HG03103 (cell line): ENCODE measurements at regions not wholly inside any gene's neighbourhood (a gene's known extent, or its start where the extent isn't known, plus 50 kb on each side); places are given as distances from the start of the nearest gene placed in this dataset.

Experiments
- ATAC-seq: cut with Tn5 transposase; IDR thresholded peaks from one replicate; pipeline ENCODE4 v1.9.1; 2021; ENCODE audit warnings: low read depth; ENCODE audit not compliant: unreplicated experiment

GRCh38 chr11:133787379-133788141 lies 57.8 kb downstream of the SPATA19 start:
- ATAC-seq, result no peak

DNA sequence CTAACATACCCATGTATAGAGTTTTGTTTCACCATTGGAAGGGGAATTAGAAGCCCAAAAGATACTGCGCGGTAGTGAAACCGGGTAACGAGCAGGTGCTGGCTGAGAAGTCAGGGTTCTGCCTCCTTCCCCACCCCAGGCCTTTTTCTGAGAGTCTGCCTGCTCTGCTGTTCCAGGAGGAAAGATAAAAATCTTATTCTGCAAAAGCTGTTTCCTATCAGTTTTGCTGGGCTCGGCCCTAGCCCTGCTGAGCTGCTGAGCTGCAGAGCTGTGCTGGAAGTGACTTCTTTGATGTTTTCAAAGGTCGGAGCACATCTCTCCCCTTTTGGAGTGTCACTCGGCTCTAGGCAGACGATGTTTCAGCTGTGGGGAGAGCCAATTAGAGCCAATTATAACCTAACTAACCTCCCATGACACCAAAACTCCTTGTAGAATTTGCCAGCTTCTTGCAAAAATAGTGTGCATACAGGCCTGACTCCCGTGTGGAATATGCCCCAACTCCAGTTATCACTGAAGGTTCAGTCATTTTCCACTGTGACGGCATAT lies 59.4 kb downstream of the SPATA19 start:
- ATAC-seq, result no peak

GRCh38 chr11:133784359-133784758 lies 61.0 kb downstream of the SPATA19 start:
- ATAC-seq, result no peak

GRCh38 chr11:133782116-133782725 lies 63.1 kb downstream of the SPATA19 start:
- ATAC-seq, result no peak

DNA sequence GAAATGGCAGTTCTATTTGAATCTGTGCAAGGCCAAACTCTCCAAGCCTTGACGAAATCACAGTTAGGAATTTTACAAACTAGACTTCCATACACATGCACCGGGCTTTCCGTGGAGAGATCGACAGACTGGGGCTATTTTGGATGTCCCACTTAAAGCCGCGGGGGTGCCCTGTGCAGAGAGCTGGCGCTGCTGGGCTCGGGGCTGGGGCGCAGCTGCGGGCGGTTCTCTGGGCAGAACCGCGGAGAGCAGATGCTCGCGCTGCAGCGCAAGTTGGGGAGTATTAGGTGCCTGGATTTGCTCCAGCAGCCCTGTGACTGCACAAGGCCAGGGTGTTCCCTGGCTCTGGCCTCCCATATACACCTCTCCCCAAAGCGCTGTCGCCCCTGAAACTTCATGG lies 67.2 kb downstream of the SPATA19 start:
- no peak for ATAC-seq

GRCh38 chr11:133776671-133777367 lies 68.5 kb downstream of the SPATA19 start:
- no peak for ATAC-seq

DNA sequence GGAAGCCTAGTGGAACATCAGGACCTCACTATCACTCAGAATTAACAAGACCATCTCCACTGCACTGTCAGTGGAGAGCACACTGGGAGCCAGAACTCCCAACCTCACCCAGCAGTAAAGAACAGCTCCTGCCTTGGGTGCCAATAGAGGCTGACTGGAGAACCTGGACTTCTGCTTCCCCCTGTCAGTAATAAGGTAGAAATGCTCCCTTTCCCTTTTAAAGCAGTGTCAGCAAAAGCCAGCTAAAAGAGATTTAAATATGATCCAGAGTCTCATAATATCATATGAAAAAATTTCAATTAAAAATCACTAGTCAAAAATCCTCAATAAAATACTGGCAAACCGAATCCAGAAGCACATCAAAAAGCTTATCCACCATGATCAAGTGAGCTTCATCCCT lies 82.8 kb downstream of the SPATA19 start:
- no peak for ATAC-seq

DNA sequence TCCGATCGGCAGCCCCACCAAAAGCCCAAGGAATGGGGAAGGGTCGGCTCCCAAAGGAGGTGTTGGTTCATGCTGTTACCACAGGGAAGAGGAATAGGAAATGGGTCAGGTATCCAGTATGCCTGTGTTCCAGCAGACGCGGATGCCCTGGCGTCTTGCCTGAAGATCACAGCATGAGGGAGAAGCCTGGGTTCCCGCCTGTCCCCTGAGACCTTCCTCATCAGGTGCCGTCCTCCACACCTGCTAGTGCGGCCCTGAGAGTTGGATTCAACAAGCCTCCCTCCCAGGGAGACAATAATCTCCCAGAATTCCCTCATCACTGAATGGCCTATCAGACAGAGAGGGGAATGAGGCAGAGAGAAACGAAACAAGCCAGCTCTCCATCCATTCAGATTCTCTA lies 92.2 kb downstream of the SPATA19 start:
- no peak for ATAC-seq

- ATAC-seq, result no peak
Measured at GRCh38 chr11:133749841-133750240, 95.5 kb downstream of the SPATA19 start.

GRCh38 chr11:133747409-133747808 lies 97.9 kb downstream of the SPATA19 start:
- no peak for ATAC-seq

DNA sequence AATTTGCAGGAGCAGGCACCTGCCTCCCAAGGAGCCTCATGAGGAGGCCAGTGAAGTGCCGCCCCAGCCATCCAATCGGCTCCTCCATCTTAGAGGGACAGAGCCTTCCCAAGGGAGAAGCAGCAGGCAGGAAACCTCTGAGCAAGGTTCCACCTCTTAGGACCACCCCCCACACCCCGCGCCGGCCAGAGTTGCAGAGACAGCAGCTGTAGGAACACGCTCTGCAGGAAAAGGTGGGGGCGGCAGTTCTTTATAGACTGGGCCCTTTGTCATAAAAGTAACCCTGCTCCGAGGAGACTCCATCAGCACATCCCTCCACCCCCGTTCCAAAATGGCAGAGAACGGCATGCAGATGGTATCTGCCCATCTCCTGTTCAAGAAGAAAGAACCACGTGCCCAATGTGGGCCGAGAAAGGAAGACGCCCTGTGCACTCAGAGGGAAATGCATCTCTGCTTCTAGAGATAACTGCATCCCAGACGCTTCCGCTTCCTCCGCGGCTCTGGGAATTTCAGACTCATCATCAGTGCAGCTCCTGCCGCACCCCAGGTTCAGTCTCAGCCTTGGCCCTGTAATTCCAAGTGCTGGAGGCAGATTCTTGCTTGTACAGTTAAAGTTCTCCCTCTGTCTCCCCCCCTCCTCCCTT lies 98.5 kb downstream of the SPATA19 start:
- no peak for ATAC-seq

GRCh38 chr11:133745791-133746190 lies 99.5 kb downstream of the SPATA19 start:
- ATAC-seq, result no peak

GRCh38 chr11:133742353-133742752 lies 103.0 kb downstream of the SPATA19 start:
- ATAC-seq, result no peak

GRCh38 chr11:133740963-133741362 lies 104.3 kb downstream of the SPATA19 start:
- no peak for ATAC-seq

DNA sequence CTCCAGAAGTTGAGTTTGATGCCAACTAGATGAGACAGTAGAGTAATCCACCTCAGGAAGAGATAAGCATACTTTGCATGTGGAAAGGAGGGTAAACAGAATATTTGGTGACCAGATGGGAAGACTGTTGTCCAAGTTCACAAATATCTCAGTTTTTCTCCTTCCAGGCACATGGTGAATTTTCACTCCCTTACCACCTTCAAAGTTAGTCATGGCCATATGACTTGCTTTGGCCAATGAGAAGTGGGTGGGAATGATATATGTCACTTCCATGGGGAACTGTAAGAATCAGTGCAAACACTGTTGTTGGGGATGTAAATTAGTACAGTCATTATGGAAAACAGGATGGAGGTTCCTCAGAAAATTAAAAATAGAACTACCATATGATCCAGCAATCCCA lies 105.8 kb downstream of the SPATA19 start:
- no peak for ATAC-seq

- no peak for ATAC-seq
Measured at GRCh38 chr11:133738624-133739023, 106.7 kb downstream of the SPATA19 start.

DNA sequence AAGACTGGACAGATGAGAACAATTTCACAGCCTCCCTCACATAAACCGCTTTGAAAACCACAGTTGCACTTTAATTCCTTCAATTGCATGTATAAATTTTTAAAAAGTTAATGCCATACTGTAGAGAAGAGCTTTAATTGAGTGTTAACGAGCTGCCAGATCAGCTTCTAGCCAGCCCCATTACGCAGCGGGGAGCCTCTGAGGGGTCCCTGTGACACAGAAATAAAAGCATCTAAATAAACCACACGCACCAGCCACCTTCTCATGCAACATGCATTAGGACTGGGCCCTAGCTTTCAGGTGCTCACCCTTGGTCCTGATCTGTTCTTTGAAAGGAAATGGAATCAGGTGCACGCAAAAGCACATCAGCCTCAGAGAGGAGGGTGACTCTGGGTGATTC lies 111.7 kb downstream of the SPATA19 start:
- ATAC-seq, result no peak

DNA sequence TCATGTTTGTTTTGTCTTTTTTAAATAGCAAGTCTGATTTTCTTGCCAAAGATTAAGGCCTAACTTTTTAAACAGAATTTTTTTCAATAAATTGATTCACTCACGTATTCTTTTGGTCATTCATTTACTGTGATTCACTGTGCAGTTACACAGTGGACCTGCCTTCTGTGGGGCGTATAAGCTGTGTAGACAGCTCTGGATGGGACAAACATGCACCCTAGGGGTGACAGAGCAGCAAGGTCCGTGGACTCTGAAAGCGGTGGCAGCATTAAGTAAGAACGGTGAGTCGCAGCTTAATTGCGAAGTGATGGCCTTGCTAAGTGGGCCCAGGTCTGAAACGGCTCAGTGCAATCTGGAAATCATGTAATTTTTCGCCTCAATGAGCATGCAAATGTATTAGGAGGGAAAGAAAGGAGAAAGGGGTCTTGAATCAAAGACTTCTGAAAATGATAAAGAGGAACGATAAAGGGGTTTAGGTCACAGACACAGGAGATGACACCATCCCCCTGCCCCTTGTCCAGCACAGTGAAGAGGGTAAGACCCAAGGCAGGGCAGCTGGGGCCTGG lies 113.1 kb downstream of the SPATA19 start:
- ATAC-seq, result no peak

- ATAC-seq, result no peak
Measured at GRCh38 chr11:133727774-133728173, 117.5 kb downstream of the SPATA19 start.

DNA sequence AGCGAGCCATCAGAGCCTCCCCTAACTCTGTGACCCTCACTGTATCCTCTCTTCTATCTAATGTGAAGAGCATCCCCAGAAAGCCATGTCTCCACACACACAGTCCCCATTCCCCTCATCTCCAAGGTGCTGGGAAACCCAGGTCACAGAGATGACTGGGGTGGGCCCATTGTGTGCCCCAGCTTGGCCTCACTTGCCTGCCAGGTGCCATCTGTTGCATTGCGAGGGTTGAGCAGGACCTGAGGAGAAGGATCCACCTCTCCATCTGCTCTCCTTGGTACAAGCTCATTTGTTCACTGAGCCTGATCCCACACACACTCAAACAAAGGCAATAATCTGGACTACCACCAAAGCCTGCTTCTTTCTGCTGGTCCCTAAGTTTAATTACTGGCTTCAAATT lies 118.8 kb downstream of the SPATA19 start:
- ATAC-seq, result no peak

- ATAC-seq, result no peak
Measured at GRCh38 chr11:133724116-133724515, 121.2 kb downstream of the SPATA19 start.
